Body of pancreas (tissue), 4 donors: ENCODE measurements at regions not wholly inside any gene's neighbourhood (a gene's known extent, or its start where the extent isn't known, plus 50 kb on each side); places are given as distances from the start of the nearest gene placed in this dataset.

Experiments
- ATAC-seq: fragments of 150-250 bp; one replicate; pipeline ENCODE4 v1.9.1; 2016
- DNase-seq, 4 donors: peaks; one replicate each; pipeline ENCODE4 v3.0.0-alpha.2; 2019
- H3K27ac ChIP-seq, 4 donors: fragments of 200-600 bp; sonication (generic); 1 replicate in 3 of 4; 2 replicates in 1 of 4; pipeline versions ENCODE4 v1.5.1 to v1.6.1; 2016 to 2019; ENCODE audit warnings: mild to moderate bottlenecking in 1 of 4, mixed read lengths in 1 of 4, moderate library complexity in 1 of 4
- H3K27me3 ChIP-seq, 2 donors: fragments of 200-600 bp; sonication (generic); one replicate each; pipeline ENCODE4 v1.6.0; 2016; ENCODE audit warnings: mild to moderate bottlenecking in 1 of 2
- H3K36me3 ChIP-seq, 2 donors: fragments of 200-600 bp; sonication (generic); replicated peaks in 1 of 2; 2 replicates each; pipeline ENCODE4 v1.5.1; 2016; ENCODE audit warnings: low read depth in 2 of 2; ENCODE audit not compliant: insufficient read depth in 1 of 2
- H3K4me1 ChIP-seq: fragments of 200-600 bp; sonication (generic); one replicate; pipeline ENCODE4 v1.6.0; 2016
- H3K4me3 ChIP-seq, 2 donors: fragments of 200-600 bp; sonication (generic); 1 replicate in 1 of 2; 2 replicates in 1 of 2; pipeline ENCODE4 v1.5.1; 2016 to 2019
- H3K9me3 ChIP-seq, 3 donors: fragments of 200-600 bp; sonication (generic); 1 replicate in 2 of 3; 2 replicates in 1 of 3; pipeline ENCODE4 v1.5.1; 2016
- CTCF ChIP-seq, 7 experiments: fragments of 450-650 bp in 4 of 7; fragments of 200-600 bp in 3 of 7; sonication (generic) in 3 of 7; IDR thresholded peaks; one replicate each; pipeline ENCODE4 v1.5.1; 2016 to 2019; ENCODE audit warnings: antibody characterized with exemption in 7 of 7
- POLR2A ChIP-seq, 3 donors: fragments of 450-650 bp; IDR thresholded peaks; one replicate each; pipeline ENCODE4 v1.6.1; 2016; ENCODE audit warnings: antibody characterized with exemption in 3 of 3, mild to moderate bottlenecking in 2 of 3
- WGBS, 2 donors: methylation state at CpG; one replicate each; pipeline ENCODE4 v1.1.5; 2017; 5-methylcytosine and 5-hydroxymethylcytosine counted together
- intact Hi-C: fragments of 100-400 bp; cut with DNase I; formaldehyde crosslinking; loops from one replicate; pipeline ENCODE4 v1.15.1; 2023

DNA sequence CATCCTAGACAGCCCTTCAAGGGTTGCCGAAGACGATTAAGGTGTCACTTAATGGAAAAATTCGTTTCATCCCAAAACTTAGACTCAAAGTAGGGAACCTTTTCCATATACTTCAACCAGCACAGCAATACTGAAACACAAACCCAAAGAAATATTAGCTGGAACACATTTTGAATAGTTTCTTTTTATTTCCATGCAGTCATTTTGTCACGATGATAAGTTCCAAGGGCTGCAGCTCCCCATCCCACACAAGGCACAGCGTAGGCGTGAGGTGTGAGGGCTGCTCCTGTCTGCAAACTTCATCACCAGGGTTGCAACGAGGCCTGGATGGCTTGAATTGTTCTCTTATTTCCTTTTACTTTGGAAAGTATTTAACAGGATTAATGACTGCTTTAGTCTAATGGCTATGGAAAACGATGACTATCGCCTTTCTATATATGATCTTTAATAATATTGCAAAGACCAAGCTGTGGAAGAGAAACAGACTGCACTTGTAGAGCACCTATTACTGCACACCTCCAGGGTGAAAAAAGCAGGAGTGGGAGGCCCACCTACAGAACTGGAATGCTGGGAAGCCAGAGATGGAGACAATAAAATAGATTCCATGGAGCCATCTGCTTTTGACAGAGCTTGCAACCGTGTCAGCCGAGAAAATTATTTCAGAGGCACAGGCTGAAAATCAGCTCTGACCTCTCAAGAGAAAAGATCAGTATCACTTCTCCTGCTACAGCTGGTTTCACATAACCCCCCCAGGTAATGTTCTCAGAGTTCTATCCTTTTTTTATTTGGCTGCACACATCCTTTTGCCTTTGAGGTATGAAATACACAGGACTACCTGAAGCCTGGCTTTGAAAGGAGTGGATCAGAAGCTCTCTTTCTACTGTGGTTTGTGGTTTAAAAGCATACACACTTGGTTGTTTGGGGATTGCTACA is 274.5 kb upstream of the NBEA start:
- WGBS, 2 donors = 77 to 79% methylated on average over 11 of the region's 11 CpGs
- intact Hi-C loops = no loop called here
- H3K9me3 ChIP-seq = no peaks in the 10 kb centered on the region
- no peaks in the 10 kb centered on the region for H3K4me1 ChIP-seq
- no peak overlapping the region for H3K27ac ChIP-seq
- no peaks in the 10 kb centered on the region for H3K36me3 ChIP-seq
- TF ChIP-seq CTCF (IDR thresholded peaks at IDR 0.05) (no peak), POLR2A (IDR thresholded peaks at IDR 0.05) (no peak)
- no peak overlapping the region for H3K4me3 ChIP-seq
- no peaks in the 10 kb centered on the region for H3K27me3 ChIP-seq
- DNase-seq (no peak), ATAC-seq (no peak)

- no peak for ATAC-seq
- DNase-seq = no peak
- no peaks in the 10 kb centered on the region for H3K27me3 ChIP-seq
- no peak for TF ChIP-seq CTCF (IDR thresholded peaks at IDR 0.05)
- no peak for TF ChIP-seq POLR2A (IDR thresholded peaks at IDR 0.05)
- intact Hi-C loops = no loop called here
- H3K9me3 ChIP-seq = no peaks in the 10 kb centered on the region
- H3K4me3 ChIP-seq = no peak overlapping the region
- H3K4me1 ChIP-seq = no peaks in the 10 kb centered on the region
- H3K36me3 ChIP-seq = no peaks in the 10 kb centered on the region
- no peak overlapping the region for H3K27ac ChIP-seq
Observed at GRCh38 chr13:34671137-34671536, 270.9 kb upstream of the NBEA start.

- no peak overlapping the region for H3K4me3 ChIP-seq
- intact Hi-C loops = no loop called here
- DNase-seq = no peak
- TF ChIP-seq POLR2A (IDR thresholded peaks at IDR 0.05) = no peak
- no peak for TF ChIP-seq CTCF (IDR thresholded peaks at IDR 0.05)
- WGBS, 2 donors = 45 to 57% methylated on average over 3 of the region's 3 CpGs
- H3K9me3 ChIP-seq = no peaks in the 10 kb centered on the region
- ATAC-seq = no peak
- no peaks in the 10 kb centered on the region for H3K4me1 ChIP-seq
- H3K27ac ChIP-seq = no peak overlapping the region
- no peaks in the 10 kb centered on the region for H3K27me3 ChIP-seq
- no peaks in the 10 kb centered on the region for H3K36me3 ChIP-seq
Observed at GRCh38 chr13:34672631-34673030, 269.4 kb upstream of the NBEA start.

DNA sequence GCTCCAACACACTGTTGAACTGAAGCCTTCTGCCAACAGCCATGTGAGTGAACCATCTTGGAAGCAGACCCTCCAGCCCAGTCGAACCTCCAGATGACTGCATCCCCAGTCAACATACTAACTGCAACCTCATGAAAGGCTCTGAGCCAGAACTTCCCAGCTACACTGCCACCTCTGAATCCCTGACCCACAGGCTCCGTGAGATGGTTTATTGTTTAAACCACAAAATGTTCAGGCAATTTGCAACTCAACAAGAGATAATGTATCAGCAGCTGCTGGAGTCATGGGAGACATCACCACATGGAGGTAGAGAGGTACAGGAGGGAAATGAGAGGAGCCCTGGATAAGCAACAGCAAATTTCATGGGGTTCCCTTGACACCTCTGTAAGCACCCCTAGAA is 266.4 kb upstream of the NBEA start:
- Histone ChIP-seq H3K9me3 (no peaks in the 10 kb centered on the region), H3K4me3 (no peak overlapping the region), H3K27me3 (no peaks in the 10 kb centered on the region), H3K27ac (no peak overlapping the region), H3K36me3 (no peaks in the 10 kb centered on the region), H3K4me1 (no peaks in the 10 kb centered on the region)
- DNase-seq (no peak), ATAC-seq (no peak)
- no peak for TF ChIP-seq CTCF (IDR thresholded peaks at IDR 0.05)
- TF ChIP-seq POLR2A (IDR thresholded peaks at IDR 0.05) = no peak
- WGBS, 2 donors = 44 to 60% methylated on average over 2 of the region's 2 CpGs
- intact Hi-C loops = no loop called here

DNA sequence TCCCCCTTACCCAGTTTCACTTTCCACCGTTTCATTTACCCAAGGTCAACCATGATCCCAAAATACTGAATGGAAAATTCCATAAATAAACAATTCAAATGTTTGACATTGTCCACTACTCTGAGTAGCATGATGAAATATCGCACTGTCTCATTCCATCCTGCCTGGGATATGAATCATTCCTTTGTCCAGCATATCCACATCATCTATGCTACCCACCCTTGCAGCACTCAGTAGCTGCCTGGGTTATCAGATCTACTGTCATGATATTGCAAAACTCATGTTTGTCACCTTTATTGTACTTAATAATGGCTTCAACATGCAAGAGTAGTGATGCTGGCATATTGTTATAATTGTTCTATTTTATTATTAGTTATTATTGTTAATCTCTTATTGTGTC is 263.9 kb upstream of the NBEA start:
- H3K27me3 ChIP-seq = no peaks in the 10 kb centered on the region
- no peak overlapping the region for H3K4me3 ChIP-seq
- no peaks in the 10 kb centered on the region for H3K36me3 ChIP-seq
- H3K4me1 ChIP-seq = no peaks in the 10 kb centered on the region
- no peaks in the 10 kb centered on the region for H3K9me3 ChIP-seq
- intact Hi-C loops = no loop called here
- no peak overlapping the region for H3K27ac ChIP-seq
- TF ChIP-seq POLR2A (IDR thresholded peaks at IDR 0.05) = no peak
- no peak for TF ChIP-seq CTCF (IDR thresholded peaks at IDR 0.05)
- DNase-seq = no peak
- 50 to 54% methylated on average over 2 of the region's 2 CpGs for WGBS, 2 donors
- no peak for ATAC-seq
